ENCODE measurements at regions not wholly inside any gene's neighbourhood (a gene's known extent, or its start where the extent isn't known, plus 50 kb on each side); places are given as distances from the start of the nearest gene placed in this dataset.

GRCh38 chr10:78278058-78278404 is 244.4 kb downstream of the RPS24 start:
- TF ChIP-seq CTCF (IDR thresholded peaks at IDR 0.05) (no peak), POLR2A (IDR thresholded peaks at IDR 0.05) (no peak)

Data from right lobe of liver (tissue), 4 donors.